Tibial nerve (tissue), 4 donors: ENCODE measurements at regions not wholly inside any gene's neighbourhood (a gene's known extent, or its start where the extent isn't known, plus 50 kb on each side); places are given as distances from the start of the nearest gene placed in this dataset.

Experiments used
- CTCF ChIP-seq, 5 experiments: fragments of 200-600 bp in 3 of 5; fragments of 450-650 bp in 2 of 5; sonication (generic) in 3 of 5; IDR thresholded peaks; one replicate each; pipeline ENCODE4 v1.5.1; 2016 to 2019; ENCODE audit warnings: antibody characterized with exemption in 5 of 5, mild to moderate bottlenecking in 3 of 5, moderate library complexity in 2 of 5
- EP300 ChIP-seq, 2 donors: sonication (generic); formaldehyde crosslinking; IDR thresholded peaks; one replicate each; pipeline ENCODE4 v1.6.1; 2017; ENCODE audit warnings: antibody characterized with exemption in 2 of 2, mild to moderate bottlenecking in 1 of 2
- POLR2A ChIP-seq, 2 donors: fragments of 450-650 bp; IDR thresholded peaks; one replicate each; pipeline ENCODE4 v1.6.1; 2017; ENCODE audit warnings: antibody characterized with exemption in 2 of 2, mild to moderate bottlenecking in 2 of 2, moderate library complexity in 2 of 2

GRCh38 chr10:17523246-17523753, 68.9 kb upstream of the ST8SIA6 start:
- TF ChIP-seq EP300 (IDR thresholded peaks at IDR 0.05) (no peak), POLR2A (IDR thresholded peaks at IDR 0.05) (no peak), CTCF (IDR thresholded peaks at IDR 0.05) (no peak)
